22Rv1 (cell line): ENCODE measurements at regions not wholly inside any gene's neighbourhood (a gene's known extent, or its start where the extent isn't known, plus 50 kb on each side); places are given as distances from the start of the nearest gene placed in this dataset.

Experiments
- ZFX ChIP-seq: fragments of 450-650 bp; IDR thresholded peaks from 2 replicates; pipeline ENCODE4 v1.6.1; 2017; ENCODE audit warnings: antibody characterized with exemption, borderline replicate concordance
- TF ChIP-seq, protein P1 (sequence below): fragments of 450-650 bp; IDR thresholded peaks from 2 replicates; pipeline ENCODE4 v1.5.1; 2017; ENCODE audit warnings: mild to moderate bottlenecking

DNA sequence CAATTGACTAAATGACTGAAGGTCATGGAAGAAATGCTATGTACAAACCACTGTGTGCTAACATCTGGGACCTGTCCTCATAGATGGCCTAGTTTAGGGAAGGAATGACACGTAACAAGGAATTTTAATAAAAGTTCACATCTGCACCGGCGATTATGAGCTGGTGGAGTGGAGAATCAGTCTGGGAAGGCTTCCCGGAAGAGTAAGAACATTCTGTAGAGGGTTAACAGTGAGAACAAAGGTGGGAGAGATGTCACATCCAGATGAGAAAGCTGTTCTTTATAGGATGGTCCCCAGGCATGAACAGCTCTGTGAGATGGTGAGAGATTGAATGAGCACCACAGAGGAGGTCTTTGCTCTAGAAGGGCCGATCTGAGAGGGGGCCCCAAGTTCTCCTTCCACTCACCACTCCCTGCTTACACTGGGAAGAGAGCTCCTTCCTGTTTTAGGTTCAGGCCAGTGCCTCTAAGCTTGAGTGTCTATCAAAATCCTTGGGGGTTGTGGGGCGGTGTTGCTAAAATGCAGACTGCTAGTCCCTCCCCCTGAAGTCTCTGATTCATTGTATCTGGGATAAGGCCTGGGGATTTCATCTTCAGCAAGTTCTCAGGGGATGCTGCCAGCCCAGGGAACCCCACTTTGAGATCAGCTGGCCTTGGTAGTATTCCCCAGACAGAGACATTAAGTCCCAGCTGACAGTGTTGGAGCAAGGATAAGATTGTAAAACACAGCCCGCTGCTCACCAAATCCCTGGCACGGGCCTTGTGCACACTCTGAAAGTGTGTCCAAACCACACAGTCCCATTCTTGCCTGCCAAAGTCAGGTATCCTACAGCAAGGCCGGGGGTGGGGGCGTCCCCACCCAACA is 294.7 kb upstream of the MAF start:
- TF ChIP-seq, protein P1, sequence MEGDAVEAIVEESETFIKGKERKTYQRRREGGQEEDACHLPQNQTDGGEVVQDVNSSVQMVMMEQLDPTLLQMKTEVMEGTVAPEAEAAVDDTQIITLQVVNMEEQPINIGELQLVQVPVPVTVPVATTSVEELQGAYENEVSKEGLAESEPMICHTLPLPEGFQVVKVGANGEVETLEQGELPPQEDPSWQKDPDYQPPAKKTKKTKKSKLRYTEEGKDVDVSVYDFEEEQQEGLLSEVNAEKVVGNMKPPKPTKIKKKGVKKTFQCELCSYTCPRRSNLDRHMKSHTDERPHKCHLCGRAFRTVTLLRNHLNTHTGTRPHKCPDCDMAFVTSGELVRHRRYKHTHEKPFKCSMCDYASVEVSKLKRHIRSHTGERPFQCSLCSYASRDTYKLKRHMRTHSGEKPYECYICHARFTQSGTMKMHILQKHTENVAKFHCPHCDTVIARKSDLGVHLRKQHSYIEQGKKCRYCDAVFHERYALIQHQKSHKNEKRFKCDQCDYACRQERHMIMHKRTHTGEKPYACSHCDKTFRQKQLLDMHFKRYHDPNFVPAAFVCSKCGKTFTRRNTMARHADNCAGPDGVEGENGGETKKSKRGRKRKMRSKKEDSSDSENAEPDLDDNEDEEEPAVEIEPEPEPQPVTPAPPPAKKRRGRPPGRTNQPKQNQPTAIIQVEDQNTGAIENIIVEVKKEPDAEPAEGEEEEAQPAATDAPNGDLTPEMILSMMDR, result no peak
- TF ChIP-seq ZFX, result no peak
